GM19043 (cell line): ENCODE measurements at regions not wholly inside any gene's neighbourhood (a gene's known extent, or its start where the extent isn't known, plus 50 kb on each side); places are given as distances from the start of the nearest gene placed in this dataset.
"Not testable (repeated sequence)": the region's sequence is repeated elsewhere in the genome, so short reads cannot be mapped to it uniquely, and the experiment has no call there.

Source experiments
- ATAC-seq: cut with Tn5 transposase; IDR thresholded peaks from one replicate; pipeline ENCODE4 v1.9.1; 2021; ENCODE audit warnings: low read depth; ENCODE audit not compliant: unreplicated experiment

- no peak for ATAC-seq
These were observed 52.6 kb upstream of the SP8 start for GRCh38 chr7:20839196-20839735.

GRCh38 chr7:20839987-20840386, 53.3 kb upstream of the SP8 start:
- ATAC-seq, result peak; percentile 36

- ATAC-seq, result no peak
These were observed 60.1 kb upstream of the SP8 start for GRCh38 chr7:20846791-20847190.

- no peak for ATAC-seq
These were observed 72.3 kb upstream of the SP8 start for GRCh38 chr7:20858951-20859350.

- ATAC-seq, result no peak
These were observed 74.8 kb upstream of the SP8 start for GRCh38 chr7:20861468-20861867.

GRCh38 chr7:20862554-20862953, 75.9 kb upstream of the SP8 start:
- no peak for ATAC-seq

GRCh38 chr7:20864221-20864620, 77.5 kb upstream of the SP8 start:
- no peak for ATAC-seq

GRCh38 chr7:20865684-20866083, 79.0 kb upstream of the SP8 start:
- ATAC-seq, result no peak

GRCh38 chr7:20870977-20871376, 84.3 kb upstream of the SP8 start:
- ATAC-seq, result no peak

- ATAC-seq, result no peak
These were observed 106.1 kb upstream of the SP8 start for GRCh38 chr7:20892776-20893175.

GRCh38 chr7:20894806-20895205, 108.1 kb upstream of the SP8 start:
- no peak for ATAC-seq

- no peak for ATAC-seq
These were observed 108.9 kb upstream of the SP8 start for GRCh38 chr7:20895563-20895962.

GRCh38 chr7:20896996-20897395, 110.3 kb upstream of the SP8 start:
- no peak for ATAC-seq

GRCh38 chr7:20906801-20907453, 120.2 kb upstream of the SP8 start:
- ATAC-seq, result no peak

GRCh38 chr7:20911081-20911480, 124.4 kb upstream of the SP8 start:
- ATAC-seq, result no peak

- ATAC-seq, result no peak
These were observed 127.2 kb upstream of the SP8 start for GRCh38 chr7:20913853-20914252.

GRCh38 chr7:20916311-20916710, 129.6 kb upstream of the SP8 start:
- ATAC-seq, result no peak

- no peak for ATAC-seq
These were observed 130.9 kb upstream of the SP8 start for GRCh38 chr7:20917603-20918002.

- no peak for ATAC-seq
These were observed 131.5 kb upstream of the SP8 start for GRCh38 chr7:20918156-20918555.

GRCh38 chr7:20927178-20927577, 140.5 kb upstream of the SP8 start:
- ATAC-seq, result not testable (repeated sequence)

- ATAC-seq, result no peak
These were observed 141.3 kb upstream of the SP8 start for GRCh38 chr7:20927976-20928375.

GRCh38 chr7:20929199-20929598, 142.5 kb upstream of the SP8 start:
- ATAC-seq, result no peak

- ATAC-seq, result no peak
These were observed 145.1 kb upstream of the SP8 start for GRCh38 chr7:20931739-20932138.
